Smooth muscle cell (in vitro differentiated cells): ENCODE measurements at regions not wholly inside any gene's neighbourhood (a gene's known extent, or its start where the extent isn't known, plus 50 kb on each side); places are given as distances from the start of the nearest gene placed in this dataset.

Experiments used
- DNase-seq: peaks from one replicate; lab custom pipeline; 2025; ENCODE audit not compliant: unreplicated experiment; lab: John Stamatoyannopoulos, UW
- H2AFZ ChIP-seq: fragments of 200-600 bp; sonication (generic); 2 replicates; pipeline ENCODE4 v1.6.0; 2016; ENCODE audit warnings: antibody characterized with exemption, low read depth, mild to moderate bottlenecking
- H3F3A ChIP-seq: fragments of 200-600 bp; sonication (generic); 2 replicates; pipeline ENCODE4 v1.6.0; 2017; ENCODE audit warnings: antibody characterized with exemption, low read depth
- H3K27ac ChIP-seq: fragments of 200-600 bp; sonication (generic); 2 replicates; pipeline ENCODE4 v1.5.1; 2016; ENCODE audit warnings: low read depth, mild to moderate bottlenecking
- H3K27me3 ChIP-seq: fragments of 200-600 bp; sonication (generic); 2 replicates; pipeline ENCODE4 v1.6.1; 2016; ENCODE audit warnings: low read depth, mild to moderate bottlenecking
- H3K36me3 ChIP-seq: fragments of 200-600 bp; sonication (generic); 2 replicates; pipeline ENCODE4 v1.5.1; 2016; ENCODE audit warnings: low read depth
- H3K4me1 ChIP-seq: fragments of 200-600 bp; sonication (generic); 2 replicates; pipeline ENCODE4 v1.5.1; 2016; ENCODE audit warnings: low read depth
- H3K4me2 ChIP-seq: fragments of 200-600 bp; sonication (generic); 2 replicates; pipeline ENCODE4 v1.6.0; 2016; ENCODE audit warnings: mild to moderate bottlenecking
- H3K4me3 ChIP-seq: fragments of 200-600 bp; sonication (generic); 2 replicates; pipeline ENCODE4 v1.5.1; 2016; ENCODE audit warnings: mild to moderate bottlenecking
- H3K79me2 ChIP-seq: fragments of 200-600 bp; sonication (generic); 2 replicates; pipeline ENCODE4 v1.6.0; 2016; ENCODE audit warnings: low read depth, mild to moderate bottlenecking
- H3K9ac ChIP-seq: fragments of 200-600 bp; sonication (generic); 2 replicates; pipeline ENCODE4 v1.6.0; 2016; ENCODE audit warnings: low read depth
- H3K9me3 ChIP-seq: fragments of 200-600 bp; sonication (generic); replicated peaks from 2 replicates; pipeline ENCODE4 v1.5.1; 2016; ENCODE audit warnings: low read depth
- H4K20me1 ChIP-seq: fragments of 200-600 bp; sonication (generic); 2 replicates; pipeline ENCODE4 v1.6.0; 2016; ENCODE audit warnings: low read depth
- WGBS: methylation state at CpG from one replicate; pipeline ENCODE4 v1.1.7; 2016; ENCODE audit warnings: low lambda C conversion rate; 5-methylcytosine and 5-hydroxymethylcytosine counted together
- TF ChIP-seq, protein P1 (sequence below): fragments of 200-600 bp; sonication (generic); IDR thresholded peaks from 2 replicates; pipeline ENCODE4 v1.5.1; 2017; ENCODE audit warnings: borderline replicate concordance, mild to moderate bottlenecking, antibody characterized with exemption; ENCODE audit not compliant: insufficient read depth, poor library complexity, severe bottlenecking

- WGBS = 97% methylated on average over 2 of the region's 2 CpGs
Observed at GRCh38 chr7:34401776-34402175, 256.2 kb upstream of the NPSR1 start.

DNA sequence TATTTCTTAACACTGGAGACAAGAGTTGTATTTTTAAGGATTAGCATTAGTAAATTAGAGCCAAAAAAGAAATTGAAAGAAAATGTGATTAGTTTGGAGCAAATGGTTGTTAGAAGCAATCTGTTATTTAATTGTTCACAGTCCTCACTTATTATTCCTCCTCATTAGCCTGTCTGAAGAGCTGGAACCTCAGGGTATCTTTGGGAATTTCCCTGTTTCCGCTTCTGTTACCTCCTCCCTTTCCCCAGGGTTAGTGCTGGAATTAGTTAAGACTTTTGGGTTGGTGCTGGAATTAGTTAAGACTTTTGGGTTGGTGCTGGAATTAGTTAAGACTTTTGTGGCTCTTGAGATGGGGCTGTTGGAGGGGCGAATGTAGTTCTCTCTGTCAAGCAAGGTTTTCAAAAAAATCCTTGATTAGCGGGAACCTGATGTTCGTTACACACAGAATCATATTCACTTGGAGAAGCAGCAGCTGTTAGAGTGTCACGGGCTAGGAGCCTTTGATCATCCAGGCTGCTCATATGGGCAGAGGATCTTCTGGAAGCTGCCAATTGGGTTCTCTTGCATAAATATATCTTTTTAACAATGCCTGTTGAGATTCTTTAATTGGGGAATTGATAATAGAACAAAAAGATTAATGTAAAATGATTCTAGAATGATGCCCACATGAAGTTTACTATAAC lies 251.0 kb upstream of the NPSR1 start:
- Histone ChIP-seq H2AFZ (no peak overlapping the region), H3K79me2 (no peaks in the 10 kb centered on the region), H3K9ac (no peak overlapping the region), H3K27ac (no peak overlapping the region), H3K27me3 (no peaks in the 10 kb centered on the region), H3K4me2 (no peak overlapping the region), H3K36me3 (no peaks in the 10 kb centered on the region), H3F3A (no peaks in the 10 kb centered on the region), H4K20me1 (no peaks in the 10 kb centered on the region), H3K4me1 (no peaks in the 10 kb centered on the region), H3K9me3 (no peaks in the 10 kb centered on the region), H3K4me3 (no peak overlapping the region)
- TF ChIP-seq, protein P1, sequence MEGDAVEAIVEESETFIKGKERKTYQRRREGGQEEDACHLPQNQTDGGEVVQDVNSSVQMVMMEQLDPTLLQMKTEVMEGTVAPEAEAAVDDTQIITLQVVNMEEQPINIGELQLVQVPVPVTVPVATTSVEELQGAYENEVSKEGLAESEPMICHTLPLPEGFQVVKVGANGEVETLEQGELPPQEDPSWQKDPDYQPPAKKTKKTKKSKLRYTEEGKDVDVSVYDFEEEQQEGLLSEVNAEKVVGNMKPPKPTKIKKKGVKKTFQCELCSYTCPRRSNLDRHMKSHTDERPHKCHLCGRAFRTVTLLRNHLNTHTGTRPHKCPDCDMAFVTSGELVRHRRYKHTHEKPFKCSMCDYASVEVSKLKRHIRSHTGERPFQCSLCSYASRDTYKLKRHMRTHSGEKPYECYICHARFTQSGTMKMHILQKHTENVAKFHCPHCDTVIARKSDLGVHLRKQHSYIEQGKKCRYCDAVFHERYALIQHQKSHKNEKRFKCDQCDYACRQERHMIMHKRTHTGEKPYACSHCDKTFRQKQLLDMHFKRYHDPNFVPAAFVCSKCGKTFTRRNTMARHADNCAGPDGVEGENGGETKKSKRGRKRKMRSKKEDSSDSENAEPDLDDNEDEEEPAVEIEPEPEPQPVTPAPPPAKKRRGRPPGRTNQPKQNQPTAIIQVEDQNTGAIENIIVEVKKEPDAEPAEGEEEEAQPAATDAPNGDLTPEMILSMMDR = no peak
- WGBS = 91% methylated on average over 5 of the region's 5 CpGs
- no peak for DNase-seq

More at GRCh38 chr7:34401776-34402175, 256.2 kb upstream of the NPSR1 start:
- no peak overlapping the region for H3K27ac ChIP-seq
- no peak overlapping the region for H3K4me2 ChIP-seq
- H3K9me3 ChIP-seq = no peaks in the 10 kb centered on the region
- H3K27me3 ChIP-seq = no peaks in the 10 kb centered on the region
- no peaks in the 10 kb centered on the region for H3K4me1 ChIP-seq
- H2AFZ ChIP-seq = no peak overlapping the region
- DNase-seq = no peak
- H3K79me2 ChIP-seq = no peaks in the 10 kb centered on the region
- TF ChIP-seq, protein P1 = no peak
- H3K4me3 ChIP-seq = no peak overlapping the region
- no peaks in the 10 kb centered on the region for H3K36me3 ChIP-seq
- H3K9ac ChIP-seq = no peak overlapping the region
- no peaks in the 10 kb centered on the region for H3F3A ChIP-seq
- H4K20me1 ChIP-seq = no peaks in the 10 kb centered on the region

DNA sequence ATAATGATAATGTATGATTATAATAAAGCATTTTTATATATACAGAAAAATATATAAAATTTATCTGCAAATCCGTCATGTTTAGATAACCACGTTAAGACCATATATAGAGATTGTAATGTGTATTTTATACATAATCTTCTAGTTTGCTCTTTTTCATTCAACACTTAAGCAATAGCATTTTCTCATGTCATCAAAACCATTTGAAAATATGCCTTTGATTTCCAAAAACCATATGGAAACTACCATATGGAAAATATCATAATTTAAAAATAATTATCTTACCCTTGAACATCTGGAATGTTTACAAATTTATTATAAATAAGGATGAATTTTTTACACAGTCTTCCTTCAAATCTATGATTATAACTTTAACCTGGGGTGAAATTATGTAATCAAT lies 250.4 kb upstream of the NPSR1 start:
- no peaks in the 10 kb centered on the region for H3K36me3 ChIP-seq
- no peak overlapping the region for H2AFZ ChIP-seq
- no peaks in the 10 kb centered on the region for H4K20me1 ChIP-seq
- no peaks in the 10 kb centered on the region for H3F3A ChIP-seq
- H3K9me3 ChIP-seq = no peaks in the 10 kb centered on the region
- no peak overlapping the region for H3K4me2 ChIP-seq
- H3K4me3 ChIP-seq = no peak overlapping the region
- H3K79me2 ChIP-seq = no peaks in the 10 kb centered on the region
- no peak overlapping the region for H3K27ac ChIP-seq
- DNase-seq = no peak
- H3K27me3 ChIP-seq = no peaks in the 10 kb centered on the region
- no peaks in the 10 kb centered on the region for H3K4me1 ChIP-seq
- TF ChIP-seq, protein P1 = no peak
- no peak overlapping the region for H3K9ac ChIP-seq
- 91% methylated on average over 2 of the region's 2 CpGs for WGBS

GRCh38 chr7:34417781-34418180 lies 240.2 kb upstream of the NPSR1 start:
- no peaks in the 10 kb centered on the region for H4K20me1 ChIP-seq
- no peak overlapping the region for H2AFZ ChIP-seq
- no peaks in the 10 kb centered on the region for H3F3A ChIP-seq
- no peak for DNase-seq
- no peak overlapping the region for H3K4me2 ChIP-seq
- no peaks in the 10 kb centered on the region for H3K4me1 ChIP-seq
- H3K9ac ChIP-seq = no peak overlapping the region
- H3K27ac ChIP-seq = no peak overlapping the region
- H3K79me2 ChIP-seq = no peaks in the 10 kb centered on the region
- H3K9me3 ChIP-seq = no peaks in the 10 kb centered on the region
- H3K36me3 ChIP-seq = no peaks in the 10 kb centered on the region
- TF ChIP-seq, protein P1 = no peak
- WGBS = 88% methylated on average over 3 of the region's 3 CpGs
- H3K27me3 ChIP-seq = no peaks in the 10 kb centered on the region
- H3K4me3 ChIP-seq = no peak overlapping the region
